HG03520 (cell line): ENCODE measurements at regions not wholly inside any gene's neighbourhood (a gene's known extent, or its start where the extent isn't known, plus 50 kb on each side); places are given as distances from the start of the nearest gene placed in this dataset.

Experiments used
- ATAC-seq: cut with Tn5 transposase; IDR thresholded peaks from one replicate; pipeline ENCODE4 v1.9.1; 2021; ENCODE audit warnings: mild to moderate bottlenecking, moderate library complexity; ENCODE audit not compliant: unreplicated experiment

DNA sequence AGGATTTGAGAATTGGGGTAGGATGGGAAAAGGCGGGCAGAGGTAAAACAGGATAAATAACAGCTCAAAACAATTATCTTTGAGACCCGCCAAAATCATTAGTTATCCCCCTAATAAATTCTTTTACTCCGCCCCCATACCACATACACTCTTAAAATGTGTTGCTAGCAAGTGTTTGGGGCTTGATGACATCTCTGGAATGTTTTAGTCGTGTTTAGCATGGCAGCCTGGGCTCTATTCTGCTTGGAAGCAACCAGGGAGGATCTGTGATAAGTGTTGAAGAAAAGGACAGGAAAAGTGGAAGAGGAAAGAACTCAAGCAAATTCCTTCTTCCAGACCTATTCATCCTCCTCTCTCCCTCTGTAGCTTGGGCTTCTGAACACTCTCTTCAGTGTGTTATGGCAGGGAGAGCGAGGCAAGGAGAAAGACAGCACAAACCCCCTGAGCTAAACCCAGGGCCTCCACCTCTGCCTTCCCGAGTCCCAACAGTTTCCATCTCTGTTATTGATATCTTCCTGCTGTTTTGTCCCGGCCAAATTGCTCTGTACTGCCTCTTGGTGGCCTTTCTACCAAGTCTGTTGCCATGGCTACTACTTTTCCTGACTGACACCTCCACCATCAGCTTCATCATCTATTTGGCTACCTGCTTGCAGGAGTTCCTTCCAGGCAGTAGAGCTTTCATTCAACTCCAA lies 135.8 kb downstream of the RPL22L1 start:
- no peak for ATAC-seq

DNA sequence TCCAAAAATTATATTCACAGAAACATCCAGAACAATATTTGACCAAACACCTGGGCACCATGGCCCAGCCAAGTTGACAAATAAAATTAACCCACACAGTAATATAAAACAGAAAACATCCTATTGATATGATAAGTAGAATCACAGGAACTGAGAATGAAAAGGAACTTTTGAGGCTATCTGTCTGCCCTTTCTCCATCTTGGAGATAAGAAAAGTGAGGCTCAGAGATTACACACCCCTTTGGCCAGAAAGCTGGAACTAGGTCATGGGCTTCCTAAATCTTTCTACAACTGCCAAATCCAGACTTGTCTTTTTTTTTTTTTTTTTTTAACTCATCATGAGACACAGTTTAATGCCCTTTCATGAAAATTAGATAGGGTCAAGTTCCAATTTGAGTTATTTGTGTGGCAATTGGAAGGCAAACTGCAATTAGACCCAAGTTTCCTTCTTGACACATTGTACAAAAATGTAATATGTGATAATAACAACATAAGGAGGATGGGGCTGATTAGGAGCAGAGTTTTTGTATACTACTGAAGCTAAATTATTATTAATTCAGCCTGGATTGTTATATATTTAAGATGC lies 137.2 kb downstream of the RPL22L1 start:
- no peak for ATAC-seq

DNA sequence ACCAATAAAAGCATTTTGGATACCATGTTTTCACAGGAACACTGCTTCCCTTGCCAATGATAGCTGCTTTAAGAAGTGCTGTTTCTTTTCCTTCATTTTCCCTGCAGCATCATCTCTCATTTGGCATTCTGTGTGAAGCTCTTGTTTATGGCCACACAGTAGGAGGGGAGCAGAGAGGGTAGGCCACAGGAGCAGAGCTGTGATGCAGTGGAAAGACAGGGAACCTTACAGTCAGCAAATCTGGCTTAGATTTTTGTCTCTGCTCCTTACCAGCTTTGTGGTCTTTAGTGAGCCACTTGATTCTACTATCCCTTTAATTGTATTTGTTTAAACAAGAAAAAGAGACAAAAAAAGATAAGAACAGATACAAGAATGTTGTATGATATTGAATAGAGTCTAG lies 138.7 kb downstream of the RPL22L1 start:
- ATAC-seq, result no peak

DNA sequence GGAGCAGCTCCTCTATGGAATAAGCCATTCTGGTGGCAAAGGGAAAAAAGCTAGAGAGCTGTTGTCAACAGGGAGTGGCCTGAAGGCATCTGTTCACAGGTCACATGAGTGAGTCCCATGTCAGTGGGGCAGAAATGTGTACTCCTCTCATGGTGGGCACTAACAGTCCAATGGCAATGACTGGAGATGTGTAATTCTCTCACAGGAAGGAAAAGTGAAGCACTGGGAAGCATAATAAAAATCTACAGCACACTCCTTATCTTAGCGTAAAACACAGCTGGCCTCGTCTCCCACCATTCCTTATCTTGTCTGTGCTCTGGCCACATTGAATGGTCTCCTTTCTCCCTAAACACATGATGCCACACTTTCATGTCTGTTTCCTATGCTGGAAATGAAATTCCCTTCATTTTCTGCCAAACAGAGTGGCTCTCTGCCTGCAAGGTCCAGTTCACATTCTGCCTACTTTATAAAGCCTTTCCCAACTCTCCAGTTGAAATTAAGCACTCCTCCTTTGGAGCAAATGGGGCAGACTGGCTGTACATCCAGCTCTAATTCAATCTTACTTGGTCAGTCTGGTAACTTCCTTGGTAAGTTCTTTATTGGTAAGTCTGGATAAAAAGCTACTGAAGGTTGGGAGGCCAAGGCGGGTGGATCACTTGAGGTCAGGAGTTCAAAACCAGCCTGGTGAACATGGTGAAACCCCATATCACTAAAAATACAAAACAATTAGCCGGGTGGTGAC lies 139.8 kb downstream of the RPL22L1 start:
- no peak for ATAC-seq

DNA sequence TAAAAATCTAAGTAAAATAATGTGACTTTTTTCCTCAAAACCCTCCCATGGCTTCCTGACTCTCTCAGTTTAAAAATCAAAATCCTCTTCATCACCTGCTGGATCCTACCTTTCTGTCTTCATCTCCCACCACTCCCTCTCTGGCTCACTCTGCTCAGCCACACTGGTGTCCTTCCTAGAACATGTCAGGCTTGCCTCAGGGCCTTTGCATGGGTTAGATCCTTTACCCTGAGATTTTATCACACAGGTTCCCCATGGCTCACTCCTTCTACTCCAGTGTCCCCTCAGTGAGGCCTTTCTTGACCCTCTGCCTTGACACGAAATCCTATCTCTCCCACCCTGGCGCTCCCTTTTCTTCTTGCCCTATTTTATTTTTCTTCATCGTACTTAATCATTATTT lies 141.8 kb downstream of the RPL22L1 start:
- ATAC-seq, result no peak

DNA sequence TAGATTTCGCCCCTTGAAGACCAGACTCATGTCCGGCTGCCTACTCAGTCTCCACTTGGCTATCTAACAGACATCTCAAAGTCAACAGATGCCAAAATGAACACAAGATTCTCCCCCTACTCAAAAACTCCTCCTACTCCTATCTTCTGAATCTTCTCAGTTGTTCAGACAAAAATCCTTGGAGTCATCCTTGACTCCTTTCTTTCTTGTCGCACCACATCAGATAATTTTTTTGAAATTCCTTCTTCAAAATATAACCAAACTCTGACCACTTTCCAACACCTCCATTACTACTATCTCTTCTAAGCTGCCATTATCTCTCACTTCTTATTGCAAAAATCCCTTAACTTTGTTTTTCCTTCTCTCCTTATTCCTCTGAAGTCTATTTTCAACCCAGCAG lies 141.9 kb upstream of the SLC7A14 start:
- ATAC-seq, result no peak

DNA sequence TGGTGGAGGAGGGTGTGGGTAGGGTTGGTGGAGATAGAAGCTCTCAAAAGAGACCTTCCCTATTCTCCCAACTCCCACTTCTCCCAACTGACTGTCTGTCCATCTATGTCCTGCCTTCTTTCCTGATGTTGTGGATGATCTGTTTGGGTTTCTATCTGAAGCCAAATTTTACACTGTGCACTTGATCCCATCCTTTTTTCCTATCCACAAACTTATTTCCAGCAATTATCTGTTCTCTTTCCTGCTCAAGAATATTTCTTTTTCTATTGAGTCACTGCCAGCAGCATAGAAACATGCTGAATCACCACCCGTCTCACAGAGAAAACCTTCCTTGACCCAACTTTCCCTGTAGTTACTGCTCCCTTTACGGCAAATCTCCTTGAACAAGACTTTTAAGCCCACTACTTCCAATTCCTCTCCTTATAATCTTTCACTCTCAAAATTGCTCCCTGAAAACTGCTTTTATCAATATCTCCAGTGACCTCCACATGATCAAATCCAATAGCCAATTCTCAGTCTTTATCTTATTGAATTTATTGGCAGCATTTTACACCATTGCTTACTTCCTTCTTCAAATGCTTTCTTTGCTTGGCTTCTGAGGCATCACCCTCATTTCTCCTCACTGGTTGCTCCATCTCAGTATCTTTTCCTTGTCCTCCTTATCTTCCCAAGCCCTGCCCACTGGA lies 141.2 kb upstream of the SLC7A14 start:
- no peak for ATAC-seq

DNA sequence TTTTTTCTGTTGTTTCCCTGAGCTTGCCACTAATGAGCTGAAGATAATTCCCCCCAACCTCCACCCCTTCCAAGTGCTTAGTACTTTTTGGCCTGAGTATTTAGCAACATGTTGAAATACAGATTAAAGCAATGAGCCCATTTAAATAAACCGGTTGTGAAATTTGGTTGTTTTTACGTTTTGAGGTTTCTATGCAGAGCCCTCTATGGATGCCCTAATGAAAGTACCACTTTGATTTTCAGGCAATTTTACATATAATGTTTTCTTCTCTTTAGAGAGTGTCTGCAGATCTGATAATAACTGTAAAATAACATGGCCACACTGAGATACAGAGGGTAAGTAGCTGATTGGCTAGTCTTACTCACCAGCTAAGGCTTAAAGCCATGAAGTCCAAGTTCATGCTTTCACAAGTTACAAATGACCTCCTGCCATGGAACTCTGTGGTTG lies 139.4 kb upstream of the SLC7A14 start:
- ATAC-seq, result no peak

DNA sequence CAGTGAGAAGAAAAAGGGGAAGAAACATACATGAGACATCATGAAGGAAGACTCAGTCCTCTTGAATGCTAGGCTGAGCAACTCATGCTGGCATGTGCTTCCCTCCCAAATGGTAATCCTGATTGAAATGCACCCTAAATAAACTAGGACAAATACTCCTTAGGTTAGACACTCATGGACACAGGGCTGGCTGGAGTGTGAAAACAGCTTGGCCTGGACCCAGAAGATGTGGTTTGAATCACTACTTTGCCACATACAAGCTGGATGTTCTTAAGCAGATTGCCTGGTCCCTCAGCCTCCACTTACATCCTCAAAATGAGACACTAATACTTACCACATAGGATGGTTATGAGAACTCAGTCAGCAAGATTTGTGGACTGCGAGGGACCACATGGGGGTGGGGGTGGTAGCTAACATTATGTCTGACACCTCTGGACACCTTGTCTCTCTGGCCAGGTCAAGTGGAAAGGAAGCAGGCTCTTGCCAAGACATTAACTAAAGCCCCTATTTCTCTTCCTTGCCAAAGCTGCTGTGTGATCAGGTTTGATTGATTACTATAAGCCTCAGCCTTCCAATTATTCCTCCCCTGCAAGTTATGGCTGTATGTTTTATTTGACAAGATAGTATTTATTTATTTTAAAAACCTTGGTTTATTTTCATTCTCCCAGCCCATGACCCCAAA lies 138.9 kb upstream of the SLC7A14 start:
- no peak for ATAC-seq

DNA sequence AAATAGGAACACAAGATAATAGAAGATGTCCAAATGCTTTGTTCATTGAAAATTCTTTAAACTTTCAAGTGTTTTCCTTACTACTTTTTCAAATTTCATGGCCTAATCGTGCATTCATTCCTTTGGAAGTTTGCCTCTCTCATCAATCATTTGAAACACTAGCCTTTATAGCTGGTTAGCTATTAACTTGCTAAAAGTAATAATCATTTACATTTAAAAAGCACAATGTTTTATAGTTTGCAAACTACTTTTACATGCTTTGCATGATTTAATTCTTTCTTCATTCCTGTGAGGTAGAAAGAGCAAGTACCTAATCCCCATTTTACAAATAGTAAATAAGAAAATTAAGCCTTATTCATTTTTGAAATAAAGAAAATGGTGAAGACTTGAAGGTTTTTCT lies 137.4 kb upstream of the SLC7A14 start:
- no peak for ATAC-seq

DNA sequence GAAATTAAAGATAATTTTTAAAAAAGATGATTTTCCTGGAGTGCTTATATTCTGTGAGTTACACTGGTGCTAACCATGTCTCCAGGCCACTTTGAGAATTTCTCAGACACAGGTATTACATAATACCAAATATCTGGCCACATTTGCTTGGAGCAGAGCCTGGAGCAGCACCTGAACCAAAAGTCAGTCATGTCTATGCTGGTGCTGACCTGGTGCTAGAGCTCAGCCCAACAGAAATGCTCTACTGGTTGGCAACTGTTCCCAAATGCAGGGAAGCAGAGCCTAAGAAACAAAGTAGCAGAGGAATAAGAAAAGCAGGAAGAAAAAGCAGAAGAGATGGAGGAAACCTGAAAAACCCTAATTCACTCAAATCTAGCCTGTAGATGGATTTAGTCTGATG lies 135.7 kb upstream of the SLC7A14 start:
- no peak for ATAC-seq

DNA sequence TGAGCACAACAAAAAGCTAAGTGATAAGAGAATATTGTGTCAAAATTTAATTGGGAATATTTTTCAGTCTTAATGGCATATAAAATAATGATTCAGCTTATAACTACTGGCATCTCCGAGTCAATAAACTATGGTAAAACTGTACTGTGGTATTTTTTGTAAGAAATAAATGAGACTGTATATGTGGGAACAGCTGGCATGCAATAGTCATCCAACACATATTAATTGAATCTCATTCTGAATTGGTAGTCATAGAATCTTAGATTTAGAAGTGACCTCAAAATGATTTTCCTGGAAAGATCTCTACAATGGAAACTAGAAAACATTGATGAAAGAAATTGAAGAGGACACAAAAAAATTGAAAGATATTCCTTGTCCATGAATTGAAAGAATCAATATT lies 133.4 kb upstream of the SLC7A14 start:
- ATAC-seq, result no peak

DNA sequence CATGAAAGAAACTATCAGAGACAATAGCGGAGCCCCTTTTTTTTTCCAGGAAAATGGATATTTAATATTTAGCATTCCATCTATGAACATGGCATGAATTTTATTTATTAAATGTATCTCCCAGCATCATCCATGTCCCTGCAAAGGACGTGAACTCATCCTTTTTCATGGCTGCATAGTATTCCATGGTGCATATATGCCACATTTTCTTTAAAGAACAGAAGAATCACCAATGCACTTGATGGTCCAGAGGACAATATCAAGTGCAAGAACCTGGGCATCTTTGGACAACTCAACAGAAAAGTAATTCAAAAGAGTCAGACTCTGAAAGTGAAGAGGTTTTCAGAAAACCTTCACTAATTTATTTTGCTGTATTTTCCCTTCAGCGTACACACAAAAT lies 133.0 kb upstream of the SLC7A14 start:
- ATAC-seq, result no peak

DNA sequence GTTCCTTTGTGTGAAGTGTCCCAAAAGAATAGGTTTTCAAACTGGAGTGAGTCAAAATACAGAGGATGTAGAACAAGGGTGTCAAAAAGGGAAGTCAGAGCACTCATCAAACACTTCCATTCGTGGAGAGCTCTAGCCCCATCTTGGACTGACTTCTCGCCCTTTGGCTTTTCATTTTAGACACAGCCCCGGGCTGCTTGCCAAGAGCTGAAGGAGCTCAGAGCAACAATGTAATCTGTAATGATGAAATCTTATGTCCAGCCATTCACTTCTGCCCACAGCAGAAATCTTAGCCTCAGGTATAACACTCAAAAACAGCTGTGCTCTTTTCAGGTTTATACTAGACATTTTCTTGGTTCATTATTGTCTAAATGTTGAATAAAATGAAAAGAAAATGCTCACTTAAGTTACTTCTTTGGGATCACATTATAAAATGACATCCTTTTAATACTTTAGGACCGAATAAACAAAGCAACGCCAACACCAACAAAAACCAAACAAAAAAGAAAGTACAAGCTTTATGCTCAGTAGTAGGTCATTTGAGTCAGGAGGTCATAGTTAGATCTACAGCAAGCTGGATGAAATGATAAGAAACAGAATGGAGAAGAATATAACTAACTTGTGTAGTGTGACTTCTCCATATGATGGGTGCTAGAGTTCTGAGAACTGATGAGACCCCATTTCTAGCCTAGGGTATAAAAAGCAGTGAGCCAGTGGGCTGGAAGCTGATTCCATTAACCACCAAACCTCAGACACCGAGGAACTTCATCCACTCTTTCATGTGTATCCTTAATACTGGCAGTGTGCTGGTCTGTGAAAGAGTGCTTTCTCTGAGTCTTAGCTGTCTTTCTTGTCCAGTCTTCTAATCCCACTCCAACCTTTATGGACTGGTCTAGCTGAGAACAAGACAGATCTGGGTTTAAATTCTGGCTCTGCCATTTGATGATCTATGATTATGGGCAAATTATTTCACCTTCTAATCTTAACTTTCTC lies 131.8 kb upstream of the SLC7A14 start:
- no peak for ATAC-seq

DNA sequence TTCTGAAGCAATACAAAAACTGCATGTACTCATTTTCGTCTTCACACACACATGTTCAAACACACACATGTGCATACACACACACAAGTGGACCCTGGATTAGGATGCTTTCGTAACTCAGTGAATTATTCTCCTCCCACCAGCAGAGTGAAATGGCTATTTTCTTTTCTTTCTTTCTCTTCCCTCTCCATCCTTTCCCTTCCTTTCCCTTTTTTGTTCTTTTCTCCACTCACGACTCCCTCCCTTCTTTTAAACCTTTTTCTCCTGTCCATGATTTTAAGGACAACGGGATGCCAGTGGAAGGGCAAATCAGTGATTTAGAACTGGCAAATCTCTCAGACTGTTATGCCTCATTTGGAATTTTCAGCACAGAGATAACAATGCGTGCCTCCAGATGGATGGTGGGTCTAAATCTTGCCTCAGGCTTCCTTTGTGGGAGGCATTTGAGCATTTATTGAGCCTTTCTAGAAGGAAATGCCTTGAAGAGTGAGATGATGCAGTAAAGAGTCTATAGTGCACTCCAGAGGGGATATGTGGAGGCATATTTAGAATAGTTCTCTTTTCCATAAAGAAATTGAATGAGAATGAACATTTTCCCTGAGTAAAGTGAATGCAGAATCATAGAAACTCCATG lies 130.4 kb upstream of the SLC7A14 start:
- no peak for ATAC-seq

DNA sequence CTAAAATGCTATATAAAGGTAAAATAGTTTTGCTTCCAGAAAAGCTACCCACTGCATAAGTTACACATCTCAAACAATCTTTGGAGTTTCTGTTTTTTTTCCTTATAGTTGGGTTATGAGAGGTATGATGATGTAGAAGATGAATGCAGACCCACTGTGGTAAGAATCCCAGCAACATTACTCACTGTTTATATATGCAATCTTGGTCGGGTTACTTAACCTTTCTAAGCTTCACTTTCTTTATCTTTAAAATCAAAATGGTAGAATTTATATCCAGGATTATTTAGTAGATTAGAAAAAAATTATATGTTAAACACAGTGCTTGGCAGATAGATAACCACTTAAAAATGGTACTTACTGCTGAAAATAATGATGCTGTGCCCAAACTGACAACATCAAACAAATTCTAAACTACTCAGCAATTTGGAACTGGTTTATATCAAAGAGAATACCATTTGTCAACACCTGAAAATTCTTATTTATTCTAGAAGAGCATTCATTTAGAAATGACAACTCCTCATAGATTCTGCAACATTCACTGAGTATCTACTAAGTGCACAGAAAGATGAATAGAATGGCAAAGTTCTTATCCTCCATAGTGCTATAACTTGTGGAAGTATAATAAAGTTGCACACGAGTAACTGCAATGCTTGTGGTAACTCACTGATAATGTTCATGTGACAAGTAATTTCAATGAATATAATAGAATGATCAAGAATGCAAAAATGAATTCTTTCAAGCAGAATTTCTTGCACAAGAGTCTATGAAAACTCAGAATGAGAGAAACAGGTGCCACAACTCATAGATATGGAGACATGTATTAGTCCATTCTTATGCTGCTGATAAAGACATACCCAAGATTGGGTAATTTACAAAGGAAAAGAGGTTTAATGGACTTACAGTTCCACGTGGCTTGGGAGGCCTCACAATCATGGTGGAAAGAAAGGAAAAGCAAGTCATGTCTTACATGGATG lies 129.0 kb upstream of the SLC7A14 start:
- ATAC-seq, result no peak

DNA sequence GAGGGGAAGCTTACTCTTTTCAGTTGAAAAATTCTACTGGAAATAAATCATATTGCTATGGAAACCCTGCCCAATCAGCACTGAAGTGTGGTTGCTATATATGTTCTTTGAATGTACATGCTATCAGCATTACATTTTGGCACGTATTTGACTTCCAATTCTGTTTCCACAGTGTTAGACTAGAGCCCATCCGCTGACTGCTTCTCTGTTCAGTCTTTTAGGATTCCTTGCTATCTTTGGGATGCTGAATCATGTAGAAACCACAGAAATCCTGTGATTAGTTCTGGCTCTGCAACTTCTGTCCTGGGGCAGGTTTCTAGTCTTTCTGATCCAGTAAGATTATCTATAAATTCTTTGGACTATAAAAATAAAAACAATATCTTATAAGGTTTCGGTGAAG lies 128.2 kb upstream of the SLC7A14 start:
- no peak for ATAC-seq

DNA sequence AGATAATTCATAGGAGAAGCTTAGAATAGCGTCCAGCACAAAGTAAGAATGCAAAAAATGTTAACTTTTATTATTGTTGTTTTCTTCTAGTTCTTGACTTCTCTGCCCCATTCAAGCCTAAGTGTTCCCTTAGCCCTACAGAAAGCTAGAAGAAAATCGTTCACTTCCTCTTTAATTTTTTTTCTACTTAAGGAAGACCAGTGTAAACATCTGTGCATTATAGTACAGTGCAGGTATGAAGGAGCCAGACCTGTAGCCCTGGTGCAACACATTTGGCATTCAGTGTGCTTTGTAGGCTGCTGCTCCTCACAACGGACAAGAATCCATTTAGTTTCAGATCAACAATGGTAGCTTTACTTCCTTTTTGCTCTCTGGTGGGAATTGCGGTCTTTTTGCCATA lies 127.8 kb upstream of the SLC7A14 start:
- ATAC-seq, result no peak
